Endodermal cell (in vitro differentiated cells): ENCODE measurements at regions not wholly inside any gene's neighbourhood (a gene's known extent, or its start where the extent isn't known, plus 50 kb on each side); places are given as distances from the start of the nearest gene placed in this dataset.

Source experiments
- DNase-seq: peaks from one replicate; pipeline ENCODE4 v3.0.0-alpha.2; 2017
- H3K27ac ChIP-seq: 2 replicates; pipeline ENCODE4 v1.5.1; 2013; ENCODE audit warnings: mild to moderate bottlenecking, low read depth, low read length, moderate library complexity
- H3K27me3 ChIP-seq: 2 replicates; pipeline ENCODE4 v1.6.1; 2013; ENCODE audit warnings: mild to moderate bottlenecking, low read length, moderate library complexity; ENCODE audit not compliant: insufficient read depth, control insufficient read depth, poor library complexity, severe bottlenecking
- H3K36me3 ChIP-seq: 2 replicates; pipeline ENCODE4 v1.7.0; 2013; ENCODE audit warnings: mild to moderate bottlenecking, low read length, moderate library complexity; ENCODE audit not compliant: control insufficient read depth, insufficient read depth
- H3K4me1 ChIP-seq: one replicate; pipeline ENCODE4 v1.7.0; 2013; ENCODE audit warnings: low read length; ENCODE audit not compliant: control insufficient read depth, insufficient read depth
- H3K4me3 ChIP-seq: 2 replicates; pipeline ENCODE4 v1.5.1; 2013; ENCODE audit warnings: mild to moderate bottlenecking, low read length, moderate library complexity
- H3K9ac ChIP-seq: 2 replicates; pipeline ENCODE4 v1.6.1; 2013; ENCODE audit warnings: mild to moderate bottlenecking, low read length, moderate library complexity; ENCODE audit not compliant: poor library complexity, severe bottlenecking; ENCODE audit errors: extremely low read depth
- H3K9me3 ChIP-seq: 2 replicates; pipeline ENCODE4 v1.6.1; 2013; ENCODE audit warnings: mild to moderate bottlenecking, low read length, moderate library complexity; ENCODE audit not compliant: control insufficient read depth
- H3K27ac Mint-ChIP-seq: 2 replicates; pipeline ENCODE4 v1.8.0; 2020; ENCODE audit warnings: mixed read lengths
- H3K27me3 Mint-ChIP-seq: 2 replicates; pipeline ENCODE4 v1.8.0; 2021; ENCODE audit warnings: mild to moderate bottlenecking, mixed read lengths; ENCODE audit not compliant: insufficient read depth
- H3K36me3 Mint-ChIP-seq: 2 replicates; pipeline ENCODE4 v1.8.0; 2020; ENCODE audit warnings: low read depth, mixed read lengths
- H3K4me1 Mint-ChIP-seq: 2 replicates; pipeline ENCODE4 v1.8.0; 2020; ENCODE audit warnings: mixed read lengths
- H3K4me3 Mint-ChIP-seq: 2 replicates; pipeline ENCODE4 v1.8.0; 2020; ENCODE audit warnings: mild to moderate bottlenecking, moderate library complexity, mixed read lengths
- H3K9me3 Mint-ChIP-seq: 2 replicates; pipeline ENCODE4 v1.8.0; 2020; ENCODE audit warnings: mild to moderate bottlenecking, mixed read lengths
- CTCF ChIP-seq: fragments of 200-600 bp; sonication (generic); conservative IDR thresholded peaks from 2 replicates; pipeline ENCODE4 v1.5.0; 2021; ENCODE audit warnings: antibody characterized with exemption, mild to moderate bottlenecking
- WGBS, 2 experiments: methylation state at CpG; one replicate each; pipeline versions ENCODE4 v1.1.5 to v1.1.7; 2013; ENCODE audit warnings: missing lambda C conversion rate in 2 of 2, mixed read lengths in 1 of 2; ENCODE audit not compliant: insufficient coverage in 1 of 2, insufficient read length in 1 of 2; 5-methylcytosine and 5-hydroxymethylcytosine counted together

- Histone ChIP-seq H3K36me3 (no peaks in the 10 kb centered on the region), H3K9ac (no peak overlapping the region), H3K9me3 (no peaks in the 10 kb centered on the region), H3K27ac (no peak overlapping the region), H3K4me1 (no peaks in the 10 kb centered on the region), H3K27me3 (no peaks in the 10 kb centered on the region), H3K4me3 (no peak overlapping the region)
- no peak overlapping the region for H3K27ac Mint-ChIP-seq
- no peaks in the 10 kb centered on the region for H3K27me3 Mint-ChIP-seq
- no peak overlapping the region for H3K4me3 Mint-ChIP-seq
- H3K4me1 Mint-ChIP-seq: peaks cover 4% of the 10 kb centered on the region
- H3K36me3 Mint-ChIP-seq: no peaks in the 10 kb centered on the region
- TF ChIP-seq CTCF: peak; percentile 20
- WGBS, 2 experiments: 88 to 100% methylated on average over 3 to 5 of the region's 5 CpGs
- peaks cover 3% of the 10 kb centered on the region for H3K9me3 Mint-ChIP-seq
- no peak for DNase-seq
Measured at GRCh38 chr10:61059636-61060035, 115.7 kb upstream of the RHOBTB1 start.

GRCh38 chr10:61052469-61053205, 108.7 kb upstream of the RHOBTB1 start:
- no peak overlapping the region for H3K27ac ChIP-seq
- no peaks in the 10 kb centered on the region for H3K9me3 ChIP-seq
- DNase-seq: peak; percentile 64
- WGBS, 2 experiments: 86 to 89% methylated on average over 1 to 2 of the region's 2 CpGs
- no peaks in the 10 kb centered on the region for H3K27me3 Mint-ChIP-seq
- H3K27me3 ChIP-seq: no peaks in the 10 kb centered on the region
- H3K4me3 Mint-ChIP-seq: no peak overlapping the region
- no peaks in the 10 kb centered on the region for H3K36me3 Mint-ChIP-seq
- H3K9me3 Mint-ChIP-seq: peaks cover 3% of the 10 kb centered on the region
- no peak for TF ChIP-seq CTCF
- no peak overlapping the region for H3K27ac Mint-ChIP-seq
- peaks cover 3% of the 10 kb centered on the region for H3K4me1 ChIP-seq
- no peak overlapping the region for H3K4me3 ChIP-seq
- H3K36me3 ChIP-seq: no peaks in the 10 kb centered on the region
- H3K4me1 Mint-ChIP-seq: peaks cover 7% of the 10 kb centered on the region
- no peak overlapping the region for H3K9ac ChIP-seq

GRCh38 chr10:61051344-61051743, 107.4 kb upstream of the RHOBTB1 start:
- Mint-ChIP-seq H3K36me3 (no peaks in the 10 kb centered on the region), H3K27ac (no peak overlapping the region), H3K9me3 (peaks cover 3% of the 10 kb centered on the region), H3K4me3 (no peak overlapping the region), H3K4me1 (peaks cover 7% of the 10 kb centered on the region), H3K27me3 (no peaks in the 10 kb centered on the region)
- Histone ChIP-seq H3K9ac (no peak overlapping the region), H3K36me3 (no peaks in the 10 kb centered on the region), H3K4me3 (no peak overlapping the region), H3K4me1 (peaks cover 3% of the 10 kb centered on the region), H3K9me3 (no peaks in the 10 kb centered on the region), H3K27me3 (no peaks in the 10 kb centered on the region), H3K27ac (no peak overlapping the region)
- DNase-seq: no peak
- 90 to 100% methylated on average over 2 to 4 of the region's 5 CpGs for WGBS, 2 experiments
- no peak for TF ChIP-seq CTCF
